NCI-H82 treated with DMSO at 0.1 percent for 48 hours (cell line): ENCODE measurements at regions not wholly inside any gene's neighbourhood (a gene's known extent, or its start where the extent isn't known, plus 50 kb on each side); places are given as distances from the start of the nearest gene placed in this dataset.

Experiments used
- DNase-seq: peaks from one replicate; lab custom pipeline; 2025; ENCODE audit not compliant: unreplicated experiment; lab: John Stamatoyannopoulos, UW

DNA sequence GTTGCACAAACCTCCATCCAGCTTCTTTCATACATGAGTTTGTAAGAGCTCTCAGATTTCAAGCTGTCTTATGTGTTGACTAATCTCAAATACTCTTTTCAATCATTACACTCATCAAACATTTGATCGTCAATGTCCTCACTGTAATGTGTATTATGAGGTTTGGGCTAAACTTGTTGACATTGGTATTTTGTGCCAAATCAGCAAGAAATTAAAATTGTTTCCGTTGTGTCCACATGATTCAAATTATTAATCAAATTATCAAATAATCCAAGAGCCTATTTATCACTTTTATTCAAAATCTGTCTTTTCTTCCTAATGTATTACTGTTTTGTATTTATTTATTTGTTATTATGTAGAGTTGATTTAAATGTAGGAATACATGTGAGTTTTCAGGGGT, 283.4 kb downstream of the GAS1 start:
- DNase-seq = no peak

DNA sequence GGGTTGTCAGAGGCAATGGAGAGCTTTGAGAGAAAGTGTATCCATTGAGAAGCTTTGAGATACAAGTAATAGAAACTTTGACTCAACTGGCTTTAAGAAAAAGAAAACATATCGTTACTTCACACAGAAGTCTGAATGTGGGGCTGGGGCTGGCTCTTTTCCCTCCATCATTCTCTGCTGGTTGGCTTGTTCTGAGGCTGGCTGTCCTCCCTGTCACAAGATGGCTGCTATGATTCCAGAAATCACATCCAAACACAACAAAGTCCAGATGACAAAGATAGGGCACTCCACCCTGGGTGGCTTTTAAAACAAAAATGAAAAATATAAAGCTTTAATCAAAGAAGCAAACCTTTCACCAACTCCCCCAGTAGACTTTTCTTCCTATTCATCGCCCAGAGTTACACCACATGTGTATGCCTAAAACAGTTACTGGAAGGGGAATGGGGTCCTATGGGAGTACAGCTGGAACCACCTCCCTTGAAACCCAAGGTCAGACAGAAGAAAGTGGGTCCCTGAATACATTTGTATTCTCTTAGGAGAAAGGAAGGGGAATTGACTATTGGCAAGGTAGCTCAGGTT, 284.3 kb downstream of the GAS1 start:
- DNase-seq = no peak

DNA sequence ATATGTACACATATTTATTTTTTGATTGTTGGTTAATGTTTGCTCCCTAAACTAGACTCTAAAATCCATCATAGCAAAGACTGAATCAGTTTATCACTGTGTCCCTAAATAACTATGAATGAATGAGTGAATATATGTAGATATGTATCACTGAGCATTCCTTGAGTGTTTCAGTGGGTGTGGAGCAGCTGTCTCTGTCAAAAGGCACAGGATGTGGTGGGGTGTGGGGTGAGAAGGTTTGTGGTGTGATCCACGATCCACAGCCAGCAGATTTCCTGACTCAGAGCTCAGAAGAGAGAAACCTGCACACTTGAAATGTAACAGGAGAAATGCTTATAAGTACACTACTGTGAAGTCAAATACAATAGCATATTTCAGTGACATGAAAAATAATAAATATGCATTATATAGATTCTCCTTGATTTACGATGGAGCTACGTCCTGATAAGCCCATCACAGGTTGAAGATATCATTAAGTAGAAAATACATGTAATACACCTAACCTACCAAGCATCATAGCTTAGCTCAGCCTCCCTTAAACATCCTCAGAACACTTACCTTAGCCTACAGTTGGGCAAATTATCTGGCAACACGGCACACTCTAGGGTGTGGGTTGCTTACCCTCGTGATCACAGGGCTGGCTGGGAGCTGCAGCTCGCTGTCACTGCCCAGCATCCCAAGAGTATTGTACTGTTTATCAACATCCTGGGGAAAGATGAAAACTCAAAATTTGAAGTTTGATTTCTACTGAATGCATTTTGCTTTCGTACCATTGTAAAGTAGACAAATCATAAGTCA, 287.0 kb downstream of the GAS1 start:
- DNase-seq = no peak

DNA sequence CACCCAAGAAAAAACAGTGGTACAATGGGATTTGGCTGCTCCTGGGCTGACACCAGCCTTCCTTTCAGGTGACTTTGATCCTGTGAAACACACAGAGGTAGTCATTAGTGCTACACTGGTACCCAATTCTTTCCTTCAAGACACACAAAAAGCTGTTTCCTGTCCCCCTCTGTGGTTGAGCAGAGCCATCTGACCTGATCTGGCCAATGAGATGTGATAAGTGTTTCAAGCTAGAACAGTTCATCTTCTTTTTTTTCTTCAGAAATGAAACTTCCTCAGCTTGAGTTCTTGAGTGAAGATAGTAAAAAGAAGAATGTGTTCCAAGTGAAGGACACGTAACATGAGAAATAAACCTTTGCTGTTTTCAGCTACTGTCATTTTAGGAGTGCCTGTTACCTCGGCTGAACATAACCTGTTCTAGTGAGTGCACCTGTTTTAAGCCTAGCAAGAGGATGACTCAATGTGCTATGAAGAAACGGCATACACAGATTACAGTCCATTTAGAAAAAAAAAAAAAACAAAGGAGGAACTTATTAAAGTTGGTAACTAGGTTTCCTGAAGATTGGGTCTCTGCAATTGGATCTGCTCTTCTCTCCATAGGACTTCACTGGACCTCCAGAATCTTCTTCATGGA, 287.8 kb downstream of the GAS1 start:
- no peak for DNase-seq

DNA sequence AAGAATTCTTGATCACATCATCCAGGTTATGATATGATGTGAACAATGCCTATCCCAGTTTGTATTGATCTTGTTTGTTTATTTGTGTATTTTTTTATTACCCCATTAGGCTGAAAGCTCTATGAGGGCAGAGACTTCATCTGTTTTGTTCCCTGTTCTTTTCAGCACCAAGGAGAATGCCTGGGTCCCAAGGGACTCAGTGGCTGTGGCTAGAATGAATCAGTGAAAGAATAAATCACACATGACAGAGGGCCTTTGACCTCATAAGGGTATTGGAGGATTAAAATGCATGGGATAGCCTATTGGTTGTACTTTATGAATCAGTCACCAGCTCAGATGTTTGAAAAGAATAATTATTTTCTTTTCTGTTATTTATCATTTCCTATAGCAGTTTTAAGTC, 292.2 kb downstream of the GAS1 start:
- DNase-seq = no peak

DNA sequence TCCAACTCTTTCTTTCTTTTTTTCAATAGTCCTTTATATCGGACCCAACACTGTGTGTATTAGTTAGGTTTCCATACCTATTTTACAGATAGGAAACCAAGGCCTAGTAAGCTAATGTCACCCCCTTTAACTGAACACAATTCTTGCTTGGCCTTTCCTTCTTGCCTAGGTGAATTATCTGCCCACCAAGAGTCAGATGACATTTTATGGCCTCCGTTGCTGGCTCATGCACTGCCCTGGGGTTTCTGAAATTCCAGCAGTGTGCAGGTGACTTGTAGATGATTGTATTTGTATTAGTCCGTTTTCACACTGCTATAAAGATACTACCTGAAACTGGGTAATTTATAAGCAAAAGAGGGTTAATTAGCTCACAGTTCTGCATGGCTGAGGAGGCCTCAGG, 293.8 kb downstream of the GAS1 start:
- DNase-seq = no peak

DNA sequence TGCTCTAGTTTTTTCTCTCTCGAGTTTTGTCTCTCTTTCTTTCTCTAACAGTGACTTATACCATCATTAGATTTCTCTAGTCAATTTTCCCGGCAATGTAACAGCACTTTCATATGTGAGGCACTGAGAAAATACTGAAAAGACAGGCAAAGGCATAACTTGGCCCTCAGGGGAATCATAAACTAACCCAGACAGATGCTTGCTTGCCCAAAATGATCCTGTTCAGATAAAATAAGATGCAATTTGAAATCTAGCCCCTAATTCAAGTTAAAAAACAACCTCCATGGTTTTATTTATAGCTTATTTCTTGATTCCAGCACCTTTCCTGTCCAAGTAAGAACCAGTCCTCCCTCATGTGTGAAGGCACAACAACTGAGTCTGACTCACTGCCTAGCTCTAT, 294.6 kb downstream of the GAS1 start:
- DNase-seq = no peak

DNA sequence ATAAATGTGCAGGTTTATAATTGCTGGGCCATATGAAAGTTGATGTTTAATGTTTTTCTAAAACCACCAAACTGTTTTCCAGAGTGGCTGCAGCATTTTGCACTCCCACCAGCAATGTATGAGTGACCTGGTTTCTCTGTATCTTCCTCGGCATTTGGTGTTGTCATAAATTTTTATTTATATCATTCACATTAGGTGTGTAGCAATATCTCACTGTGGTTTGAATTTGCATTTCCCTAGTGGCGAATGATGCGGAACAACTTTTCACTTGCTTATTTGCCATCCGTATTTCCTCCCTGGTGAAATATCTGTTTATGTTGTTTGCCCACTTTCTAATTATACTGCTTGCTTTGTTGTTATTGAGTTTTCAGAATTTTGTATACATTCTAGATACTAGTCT, 295.7 kb upstream of the TUT7 start:
- DNase-seq = no peak

DNA sequence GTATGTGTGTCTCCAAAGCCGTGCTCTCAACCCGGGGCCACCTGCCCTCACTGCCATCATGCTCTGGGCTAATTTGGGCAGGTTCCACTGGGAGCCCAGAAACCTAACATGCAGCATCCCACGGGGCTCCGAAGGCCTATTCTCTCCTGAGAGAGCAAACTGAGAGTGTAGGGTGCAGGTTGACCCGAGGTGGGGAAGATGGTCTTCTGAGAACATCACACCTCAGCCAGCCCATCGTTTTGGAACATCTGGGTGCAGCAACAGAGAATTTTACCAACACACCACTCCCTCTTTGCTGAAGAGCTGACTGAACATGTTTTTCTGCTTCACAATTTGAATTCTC, 294.6 kb upstream of the TUT7 start:
- no peak for DNase-seq

DNA sequence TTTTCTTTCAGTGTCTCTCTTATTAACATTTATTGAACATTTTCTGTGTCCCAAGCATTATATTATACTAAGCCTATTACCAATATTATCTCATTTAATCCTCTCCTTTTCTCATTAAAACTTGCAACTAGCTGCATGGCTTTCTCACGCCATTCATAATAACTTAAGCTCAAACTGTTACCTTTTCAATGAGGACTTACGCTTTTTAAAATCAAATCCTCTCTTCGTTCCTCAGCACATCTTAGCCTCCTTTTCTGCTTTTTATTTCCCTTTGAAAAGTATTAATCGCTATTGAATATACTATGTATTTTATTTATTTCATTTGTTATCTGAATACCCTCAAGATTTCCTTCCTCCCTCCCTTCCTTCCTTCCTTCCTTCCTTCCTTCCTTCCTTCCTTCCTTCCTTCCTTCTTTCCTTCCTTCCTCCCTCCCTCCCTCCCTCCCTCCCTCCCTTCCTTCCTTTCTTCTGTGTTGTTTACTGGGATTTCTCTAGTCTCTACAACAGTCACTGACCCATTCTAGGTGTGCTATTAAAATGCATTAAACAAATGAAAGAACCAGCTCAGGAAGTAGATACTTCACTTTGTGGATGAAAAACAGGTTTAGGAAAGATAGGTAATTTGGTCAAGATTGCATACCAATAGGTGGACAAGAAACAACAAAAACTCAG, 294.1 kb upstream of the TUT7 start:
- no peak for DNase-seq

DNA sequence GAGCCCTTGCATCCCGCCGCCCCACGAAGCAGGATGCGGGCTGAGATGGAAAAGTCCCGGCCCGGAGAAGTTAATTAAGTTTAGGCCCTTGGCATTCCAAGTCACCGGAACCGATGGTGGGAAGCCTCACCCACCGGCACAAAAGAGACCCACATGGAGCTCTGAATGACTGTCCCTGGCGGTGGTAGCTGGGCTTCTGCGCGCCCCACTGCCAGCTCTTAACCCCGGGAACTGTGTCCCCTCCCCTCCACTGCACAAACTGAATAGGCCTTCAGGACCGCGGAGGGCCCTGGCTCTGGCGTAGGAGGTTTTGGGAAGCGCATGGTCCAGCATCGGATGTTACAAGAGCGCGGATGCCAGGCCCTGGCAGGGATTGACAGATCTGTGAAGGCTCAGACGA, 291.1 kb upstream of the TUT7 start:
- DNase-seq = no peak

DNA sequence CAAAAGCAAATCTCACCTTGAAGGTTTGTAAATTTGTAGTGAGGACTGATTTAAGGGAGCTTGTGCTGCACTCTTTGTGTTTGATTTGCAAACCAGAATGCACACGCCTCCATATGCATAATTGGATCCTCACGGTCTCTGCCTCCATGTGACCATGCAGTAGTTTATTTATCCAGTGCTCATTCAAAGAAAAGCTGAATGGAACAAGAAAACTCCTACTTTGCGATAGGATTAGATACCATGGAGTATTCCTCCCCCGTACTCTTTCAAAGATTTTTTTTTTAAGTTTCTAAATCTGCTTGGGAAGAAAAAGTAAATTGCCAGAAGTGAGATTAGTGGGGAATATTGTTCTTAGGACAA, 290.4 kb upstream of the TUT7 start:
- DNase-seq = no peak

DNA sequence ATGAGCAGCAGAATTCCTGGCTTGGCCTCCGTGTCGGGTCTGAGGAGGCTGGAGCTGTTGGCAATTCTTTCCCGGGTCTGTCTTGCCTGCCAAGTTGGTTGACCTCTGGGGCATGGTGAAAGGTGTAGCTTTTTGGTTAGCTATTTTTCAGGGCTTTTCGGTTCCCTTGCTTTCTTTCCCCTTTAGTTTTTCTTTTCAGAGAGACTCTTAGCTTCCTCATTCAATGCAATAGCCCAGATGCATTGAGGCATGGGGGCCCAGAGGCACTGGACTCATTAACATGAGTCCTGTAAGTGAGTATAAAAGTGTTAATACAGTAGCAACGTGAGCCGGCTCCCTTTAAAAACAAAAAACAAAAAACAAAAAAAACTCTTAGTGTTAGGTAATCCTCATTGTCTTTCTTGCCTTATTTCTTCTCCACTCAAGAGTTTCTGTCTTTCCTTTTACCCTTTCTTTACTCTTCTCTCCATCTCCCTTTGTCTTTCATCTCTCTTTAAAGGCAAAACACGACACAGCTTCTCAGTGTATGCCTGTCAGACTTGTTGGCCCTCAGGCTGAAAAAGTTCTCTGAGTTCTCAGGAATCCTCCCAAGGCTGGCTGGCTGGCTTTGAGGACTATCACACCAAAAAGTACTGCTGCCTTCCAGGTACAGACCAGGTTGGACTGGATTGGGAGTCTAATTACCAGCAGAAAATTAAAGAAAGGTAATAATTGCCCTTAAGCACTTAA, 289.9 kb upstream of the TUT7 start:
- DNase-seq = no peak

DNA sequence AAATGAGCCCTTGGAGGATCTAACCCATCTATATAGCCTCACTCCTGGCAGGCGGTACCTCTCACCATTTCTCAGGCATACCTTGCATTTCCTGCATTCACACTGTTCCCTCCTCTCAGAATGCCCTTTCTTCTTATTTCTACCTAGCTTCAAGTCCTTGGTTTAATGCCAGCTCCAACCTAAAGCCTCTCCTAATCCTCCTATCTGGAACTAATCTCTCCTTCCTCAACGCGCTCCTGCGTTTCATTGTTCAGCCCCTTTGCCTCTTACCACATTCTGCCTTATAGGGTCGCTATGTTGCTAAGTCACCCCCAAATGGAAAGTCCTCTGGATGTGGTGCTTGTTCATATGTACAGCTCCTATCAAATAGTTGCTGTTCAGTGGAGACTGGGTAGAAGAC, 288.5 kb upstream of the TUT7 start:
- DNase-seq = peak; percentile 5

DNA sequence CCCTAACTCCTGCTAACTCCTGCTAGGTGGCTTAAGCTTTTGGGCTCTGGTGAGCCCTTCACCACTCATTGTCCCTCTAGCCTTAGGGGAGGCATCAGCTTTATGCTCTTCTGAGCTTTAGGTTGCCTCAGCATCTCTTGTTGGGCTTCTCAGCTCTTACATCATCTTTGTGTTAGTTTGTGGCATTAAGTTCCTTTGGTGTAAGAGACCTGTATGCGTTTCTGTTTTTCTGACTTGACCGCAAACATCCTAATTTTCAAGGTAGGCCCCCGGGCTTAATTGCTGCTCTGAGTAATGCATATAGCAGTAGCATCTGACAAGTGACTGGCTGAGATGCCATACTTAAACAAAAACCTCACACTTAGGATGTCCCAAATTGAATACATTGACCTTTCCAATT, 287.8 kb upstream of the TUT7 start:
- no peak for DNase-seq

DNA sequence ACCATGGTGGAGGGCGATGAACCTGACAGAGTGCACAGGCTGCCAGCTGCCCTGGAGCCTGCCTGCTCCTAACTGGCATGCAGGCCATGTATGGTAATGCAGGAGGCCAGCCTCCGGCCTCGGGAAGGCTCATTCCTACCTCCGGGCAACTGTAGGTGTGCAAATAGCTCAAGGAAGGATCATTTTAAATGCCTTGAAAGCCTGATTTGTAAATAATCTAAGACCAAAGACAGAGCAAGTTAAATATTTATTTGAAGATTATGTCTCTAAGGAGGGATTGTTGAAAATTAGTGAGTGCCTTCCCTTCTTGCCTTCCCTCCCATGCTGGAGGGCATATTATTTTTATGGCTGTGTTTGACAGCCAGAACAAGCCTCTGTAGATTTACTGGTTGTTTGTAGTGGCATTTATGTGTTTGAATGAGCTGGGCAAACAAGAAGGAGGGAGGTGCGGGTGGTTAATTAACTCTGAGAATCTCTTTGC, 285.7 kb upstream of the TUT7 start:
- no peak for DNase-seq

DNA sequence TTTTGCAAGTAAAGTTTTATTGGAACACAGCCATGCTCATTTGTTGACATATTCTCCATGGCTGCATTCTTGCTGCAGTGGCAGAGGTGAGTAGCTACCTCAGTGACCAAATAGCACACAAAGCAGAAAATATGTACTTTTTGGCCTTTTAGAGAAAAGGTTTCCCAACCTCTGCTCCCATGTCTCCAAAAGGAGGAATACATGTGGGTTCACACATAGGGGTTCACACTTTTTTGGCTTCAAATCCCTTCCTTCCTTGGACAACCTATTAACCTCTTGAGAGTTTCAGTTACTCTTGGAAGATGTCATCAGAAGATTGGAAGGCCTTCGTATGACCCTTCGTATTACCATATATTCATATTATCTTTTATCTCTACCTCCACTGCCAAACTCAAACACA, 285.1 kb upstream of the TUT7 start:
- DNase-seq = no peak

DNA sequence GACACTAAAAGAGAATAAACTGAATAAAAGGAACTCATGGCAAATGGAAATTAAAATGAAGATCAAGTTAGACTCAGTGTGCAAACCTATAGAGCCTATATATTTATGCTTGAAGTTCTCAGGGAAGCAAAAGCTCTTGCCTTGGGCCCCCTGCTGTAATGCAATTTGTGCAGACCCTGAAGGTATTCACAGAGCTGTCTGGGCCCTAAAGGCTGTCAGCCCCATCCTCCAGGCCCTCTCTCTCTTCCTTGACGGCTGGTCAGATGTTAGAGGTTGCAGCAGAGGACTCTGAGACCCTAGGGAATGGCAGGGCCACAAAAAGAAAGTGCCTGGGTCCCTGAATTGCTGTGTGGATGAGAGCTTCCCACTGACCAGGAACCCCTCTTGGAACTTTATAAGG, 283.9 kb upstream of the TUT7 start:
- DNase-seq = no peak

DNA sequence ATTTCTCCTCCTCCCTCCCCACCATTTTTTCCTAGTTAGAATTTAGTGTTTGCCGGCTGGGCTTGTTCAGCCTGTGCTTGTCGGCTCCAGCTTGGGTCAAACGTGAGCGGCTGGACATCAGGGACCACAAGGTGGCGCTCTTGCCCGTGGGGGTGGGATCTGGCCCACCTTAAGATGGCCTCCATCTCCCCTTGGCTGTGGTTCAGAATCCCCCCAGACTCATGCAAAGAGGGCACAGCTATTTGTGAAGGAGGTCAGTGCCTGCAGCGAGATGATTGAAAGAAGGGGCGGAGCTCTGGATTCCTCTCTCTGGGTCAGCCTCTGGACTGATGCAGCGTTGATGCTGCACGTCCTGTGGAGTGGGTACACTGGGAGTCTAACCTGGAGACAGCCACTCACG, 283.3 kb upstream of the TUT7 start:
- no peak for DNase-seq

DNA sequence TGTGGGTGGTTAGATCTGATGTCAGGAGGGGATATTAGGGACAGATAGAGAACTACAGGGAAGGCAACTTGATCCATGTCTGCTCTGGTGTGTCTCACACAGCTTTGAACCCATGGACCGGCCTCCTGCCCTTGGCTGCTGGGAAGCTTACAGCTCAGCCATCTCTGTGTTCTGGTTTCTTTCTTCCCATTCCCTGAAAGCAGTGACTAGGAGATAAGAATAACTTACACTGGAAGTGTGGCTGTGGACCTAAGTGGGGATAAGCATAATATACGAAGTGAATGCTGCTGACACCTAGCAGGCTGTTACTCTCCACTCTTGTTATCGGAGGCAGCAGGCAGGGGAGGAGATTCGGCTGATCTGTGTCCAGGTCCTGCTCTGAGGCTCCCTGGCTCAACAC, 282.3 kb upstream of the TUT7 start:
- no peak for DNase-seq

DNA sequence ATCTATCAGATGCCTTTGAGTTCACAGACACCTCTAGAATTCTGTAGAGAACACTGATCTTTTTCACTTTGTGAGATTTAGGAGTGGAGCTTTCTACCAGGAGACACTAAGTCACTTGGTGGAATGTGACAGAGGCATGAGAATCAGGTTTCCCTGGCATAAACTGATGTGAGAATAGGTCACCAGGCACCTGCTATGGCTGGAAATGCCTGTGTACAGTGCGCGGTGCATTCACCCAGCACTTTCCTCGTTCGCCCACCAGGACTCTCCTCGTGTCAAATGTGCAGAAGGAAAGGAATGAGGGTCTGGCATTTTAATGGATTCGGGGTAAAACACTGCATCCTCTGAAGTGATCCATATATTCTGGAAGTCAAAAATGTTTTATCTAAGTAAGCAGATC, 281.8 kb upstream of the TUT7 start:
- DNase-seq = no peak
